A549 (cell line): ENCODE measurements at regions not wholly inside any gene's neighbourhood (a gene's known extent, or its start where the extent isn't known, plus 50 kb on each side); places are given as distances from the start of the nearest gene placed in this dataset.

ENCODE experiments used
- ATAC-seq, 2 experiments: fragments of 200-7000 bp in 1 of 2; fragments of >200 bp in 1 of 2; cut with Nextera tagmentation in 1 of 2; cut with Tn5 transposase in 1 of 2; 3 replicates each; pipeline versions ENCODE4 v1.8.0 to v1.9.1; 2018 to 2020; ENCODE audit warnings: mild to moderate bottlenecking in 1 of 2, moderate library complexity in 1 of 2
- CTCF ChIA-PET: fragments of 300-600 bp; sonication (Branson Sonifier 250); formaldehyde crosslinking; extraction: SDS; loops from one replicate; lab custom pipeline; 2021; ENCODE audit warnings: antibody characterized with exemption, inconsistent platforms; lab: Yijun Ruan, JAX
- POLR2A ChIA-PET: fragments of 350-600 bp; formaldehyde crosslinking; extraction: SDS; loops from one replicate; lab custom pipeline; 2021; ENCODE audit warnings: antibody characterized with exemption, inconsistent platforms; lab: Yijun Ruan, JAX
- DNase-seq, 2 experiments: peaks; one replicate each; pipeline versions ENCODE4 v3.0.0 to v3.0.0-alpha.2; 2011 to 2016; ENCODE audit warnings: low read depth in 1 of 2, low spot score in 1 of 2
- FAIRE-seq: peaks from 2 replicates; lab custom pipeline; 2011; peaks lifted over from hg19 to GRCh38; lab: Jason Lieb, UNC
- H3K27ac ChIP-seq, 2 experiments: fragments of >200 bp; sonication (Bioruptor Twin); formaldehyde crosslinking; 3 replicates each; pipeline ENCODE4 v1.5.1; 2016 to 2017
- H3K4me1 ChIP-seq: fragments of >200 bp; sonication (Bioruptor Twin); formaldehyde crosslinking; 3 replicates; pipeline ENCODE4 v1.6.1; 2016
- H3K4me2 ChIP-seq: fragments of >200 bp; sonication (Bioruptor Twin); formaldehyde crosslinking; 3 replicates; pipeline ENCODE4 v1.6.1; 2016
- H3K4me3 ChIP-seq: fragments of >200 bp; sonication (Bioruptor Twin); formaldehyde crosslinking; 3 replicates; pipeline ENCODE4 v1.5.1; 2016
- H3K9me3 ChIP-seq: fragments of >200 bp; sonication (Bioruptor Twin); formaldehyde crosslinking; 3 replicates; pipeline ENCODE4 v1.6.1; 2016
- HEYL ChIP-seq: fragments of 250-450 bp; sonication (Bioruptor Pico); IDR thresholded peaks from 2 replicates; pipeline ENCODE4 v1.8.0; 2021; ENCODE audit warnings: mild to moderate bottlenecking, moderate library complexity
- HOXB5 ChIP-seq: fragments of 250-450 bp; sonication (Bioruptor Pico); IDR thresholded peaks from 2 replicates; pipeline ENCODE4 v1.5.0; 2020; ENCODE audit warnings: mild to moderate bottlenecking, moderate library complexity
- NPAS2 ChIP-seq: fragments of 250-450 bp; sonication (Bioruptor Pico); IDR thresholded peaks from 2 replicates; pipeline ENCODE4 v1.8.0; 2022; ENCODE audit warnings: mild to moderate bottlenecking, moderate library complexity, borderline replicate concordance
- PHF8 ChIP-seq: fragments of 200-600 bp; sonication (generic); IDR thresholded peaks from 2 replicates; pipeline ENCODE4 v1.6.1; 2016; ENCODE audit warnings: low read depth, mild to moderate bottlenecking, antibody characterized with exemption, moderate library complexity, borderline replicate concordance
- RAD21 ChIP-seq, 2 experiments: fragments of >200 bp in 1 of 2; sonication (Bioruptor Twin) in 1 of 2; formaldehyde crosslinking in 1 of 2; IDR thresholded peaks in 1 of 2; conservative IDR thresholded peaks in 1 of 2; 2 replicates in 1 of 2; 3 replicates in 1 of 2; pipeline ENCODE4 v1.6.1; 2012 to 2018; ENCODE audit warnings: inconsistent platforms in 1 of 2
- ZC3H11A ChIP-seq: fragments of 450-650 bp; IDR thresholded peaks from 2 replicates; pipeline ENCODE4 v1.6.1; 2014; ENCODE audit warnings: antibody characterized with exemption, mild to moderate bottlenecking
- WGBS: methylation state at CpG from one replicate; pipeline ENCODE4 v1.1.6; 2017; ENCODE audit errors: missing lambda C conversion rate; 5-methylcytosine and 5-hydroxymethylcytosine counted together
- TF ChIP-seq, protein P1 (sequence below): fragments of >200 bp; sonication (Bioruptor Twin); formaldehyde crosslinking; IDR thresholded peaks from 3 replicates; pipeline ENCODE4 v1.5.1; 2016
- TF ChIP-seq, protein P2 (sequence below): IDR thresholded peaks from 2 replicates; pipeline ENCODE4 v1.6.1; 2012

- Histone ChIP-seq H3K4me1 (no peaks in the 10 kb centered on the region), H3K4me3 (no peak overlapping the region), H3K27ac (no peak overlapping the region), H3K4me2 (no peak overlapping the region), H3K9me3 (no peaks in the 10 kb centered on the region)
- TF ChIP-seq PHF8 (no peak), RAD21 (conservative IDR thresholded peaks at IDR 0.05 in 1 of 2, IDR thresholded peaks at IDR 0.05 in 1 of 2) (peak in 1 of 2 experiments; percentile 16; a peak in 1 of 5 replicates)
- TF ChIP-seq, protein P1, sequence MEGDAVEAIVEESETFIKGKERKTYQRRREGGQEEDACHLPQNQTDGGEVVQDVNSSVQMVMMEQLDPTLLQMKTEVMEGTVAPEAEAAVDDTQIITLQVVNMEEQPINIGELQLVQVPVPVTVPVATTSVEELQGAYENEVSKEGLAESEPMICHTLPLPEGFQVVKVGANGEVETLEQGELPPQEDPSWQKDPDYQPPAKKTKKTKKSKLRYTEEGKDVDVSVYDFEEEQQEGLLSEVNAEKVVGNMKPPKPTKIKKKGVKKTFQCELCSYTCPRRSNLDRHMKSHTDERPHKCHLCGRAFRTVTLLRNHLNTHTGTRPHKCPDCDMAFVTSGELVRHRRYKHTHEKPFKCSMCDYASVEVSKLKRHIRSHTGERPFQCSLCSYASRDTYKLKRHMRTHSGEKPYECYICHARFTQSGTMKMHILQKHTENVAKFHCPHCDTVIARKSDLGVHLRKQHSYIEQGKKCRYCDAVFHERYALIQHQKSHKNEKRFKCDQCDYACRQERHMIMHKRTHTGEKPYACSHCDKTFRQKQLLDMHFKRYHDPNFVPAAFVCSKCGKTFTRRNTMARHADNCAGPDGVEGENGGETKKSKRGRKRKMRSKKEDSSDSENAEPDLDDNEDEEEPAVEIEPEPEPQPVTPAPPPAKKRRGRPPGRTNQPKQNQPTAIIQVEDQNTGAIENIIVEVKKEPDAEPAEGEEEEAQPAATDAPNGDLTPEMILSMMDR, result 0 out of 3 replicates have a peak, but pooled peaks have one; percentile 12
- ATAC-seq (peak in 1 of 2 experiments; percentile 44; a peak in 2 of 6 replicates), FAIRE-seq (no peak), DNase-seq (no peak)
- ChIA-PET POLR2A (no interaction called here), CTCF (interaction anchor here (0.8 to 1.1 kb wide), 3 partner anchors 53 to 201 kb away, joined by 3 to 4 read pairs (median 3); no protein-coding TSS in a partner anchor)
- 31% methylated on average over 4 of the region's 4 CpGs for WGBS
Measured at GRCh38 chr1:182198006-182198605, 136.6 kb upstream of the ZNF648 start.

DNA sequence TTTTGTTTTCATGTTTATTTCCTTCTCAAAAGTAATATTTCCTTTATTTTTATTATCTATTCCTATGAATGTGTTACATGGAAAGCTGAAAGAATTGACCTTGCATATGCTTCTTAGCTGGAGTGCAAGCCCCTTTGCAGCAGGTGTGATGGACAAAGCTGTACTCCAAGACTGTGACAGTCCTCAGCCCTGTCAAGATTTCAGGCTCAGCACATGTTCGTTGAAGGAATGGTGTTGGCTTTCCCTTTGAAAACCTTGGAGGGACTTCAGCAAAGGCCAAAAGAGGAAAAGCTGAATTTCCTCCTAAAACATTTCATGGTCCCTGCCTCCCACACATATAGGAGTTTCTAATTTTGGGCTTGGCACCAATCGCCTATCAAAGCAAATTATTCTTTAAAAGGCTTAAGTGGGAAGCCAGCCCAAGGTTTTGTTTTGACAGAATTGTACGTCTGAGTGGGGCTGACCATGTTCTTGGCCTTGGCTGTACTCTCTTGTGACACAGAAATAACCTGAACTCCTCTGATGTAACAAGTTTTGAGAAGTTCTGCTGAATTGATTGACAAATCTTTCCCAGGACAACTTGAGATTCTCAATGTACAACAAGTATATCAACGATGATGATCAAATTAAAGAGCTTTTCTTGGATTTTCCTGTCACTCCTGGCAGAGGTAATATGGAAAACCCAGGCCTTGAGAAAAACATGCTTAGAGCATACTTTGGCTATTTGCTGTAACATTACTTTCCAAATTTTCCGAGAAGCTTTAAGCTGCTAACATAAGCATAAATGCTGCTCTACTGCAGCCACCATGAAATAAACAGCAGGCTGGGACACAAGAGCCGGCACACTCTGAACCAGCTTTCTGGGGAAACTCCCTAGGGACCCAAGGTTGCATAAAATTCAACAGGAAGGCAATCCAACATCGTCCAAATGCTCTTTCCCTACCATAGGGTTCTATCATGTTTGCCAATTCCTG lies 135.7 kb upstream of the ZNF648 start:
- CTCF ChIA-PET, result interaction anchor here (0.8 to 1.1 kb wide), 3 partner anchors 52 to 202 kb away, joined by 3 to 4 read pairs (median 3); no protein-coding TSS in a partner anchor
- Histone ChIP-seq H3K4me1 (no peaks in the 10 kb centered on the region), H3K9me3 (no peaks in the 10 kb centered on the region), H3K4me3 (no peak overlapping the region), H3K27ac (no peak overlapping the region), H3K4me2 (no peak overlapping the region)
- FAIRE-seq (no peak), ATAC-seq (no peak), DNase-seq (no peak)
- POLR2A ChIA-PET, result no interaction called here
- 35% methylated on average over 7 of the region's 7 CpGs for WGBS
- TF ChIP-seq HEYL (CRISPR knock-in tag), result no peak
- no peak for TF ChIP-seq NPAS2 (CRISPR knock-in tag)
- TF ChIP-seq, protein P1, result no peak
- no peak for TF ChIP-seq HOXB5 (CRISPR knock-in tag)

DNA sequence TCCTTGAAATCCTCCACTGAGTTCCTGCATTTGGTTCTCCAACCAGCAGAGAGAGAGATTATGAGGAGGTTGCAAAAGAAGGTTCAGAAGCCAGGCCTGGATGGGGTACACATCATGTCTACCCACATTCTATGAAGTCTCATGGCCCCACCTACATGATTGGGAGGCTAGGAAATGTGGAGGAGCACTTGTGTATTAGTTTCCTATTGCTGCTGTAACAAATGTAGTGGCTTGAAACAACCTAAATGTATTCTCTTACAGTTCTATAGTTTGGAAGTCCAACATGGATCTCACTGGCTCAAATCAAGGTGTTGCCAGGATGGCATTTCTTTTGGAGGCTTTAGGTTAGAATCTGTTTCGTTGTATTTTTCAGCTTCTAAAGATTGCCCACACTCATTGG lies 134.2 kb upstream of the ZNF648 start:
- H3K9me3 ChIP-seq, result no peaks in the 10 kb centered on the region
- TF ChIP-seq, protein P2, sequence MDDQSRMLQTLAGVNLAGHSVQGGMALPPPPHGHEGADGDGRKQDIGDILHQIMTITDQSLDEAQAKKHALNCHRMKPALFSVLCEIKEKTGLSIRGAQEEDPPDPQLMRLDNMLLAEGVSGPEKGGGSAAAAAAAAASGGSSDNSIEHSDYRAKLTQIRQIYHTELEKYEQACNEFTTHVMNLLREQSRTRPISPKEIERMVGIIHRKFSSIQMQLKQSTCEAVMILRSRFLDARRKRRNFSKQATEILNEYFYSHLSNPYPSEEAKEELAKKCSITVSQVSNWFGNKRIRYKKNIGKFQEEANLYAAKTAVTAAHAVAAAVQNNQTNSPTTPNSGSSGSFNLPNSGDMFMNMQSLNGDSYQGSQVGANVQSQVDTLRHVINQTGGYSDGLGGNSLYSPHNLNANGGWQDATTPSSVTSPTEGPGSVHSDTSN, result no peak
- no peak for TF ChIP-seq ZC3H11A
- TF ChIP-seq, all 56 proteins: peak for 0
- ChIA-PET CTCF (interaction anchor here (0.7 to 1.6 kb wide), 2 partner anchors 53 to 110 kb away, joined by 3 read pairs; no protein-coding TSS in a partner anchor), POLR2A (no interaction called here)
- 5% methylated on average over 1 of the region's 1 CpG for WGBS
- ATAC-seq (no peak), FAIRE-seq (no peak), DNase-seq (no peak)
- H3K4me3 ChIP-seq, result no peak overlapping the region
- H3K27ac ChIP-seq, result no peak overlapping the region
- no peaks in the 10 kb centered on the region for H3K4me1 ChIP-seq
- no peak overlapping the region for H3K4me2 ChIP-seq
